Superior temporal gyrus (tissue), 1 donor: ENCODE measurements at regions not wholly inside any gene's neighbourhood (a gene's known extent, or its start where the extent isn't known, plus 50 kb on each side); places are given as distances from the start of the nearest gene placed in this dataset.

Source experiments
- DNase-seq: peaks from one replicate; pipeline ENCODE4 v3.0.0-alpha.2; 2016; ENCODE audit errors: extremely low spot score

GRCh38 chr6:2502998-2503674 lies 247.6 kb downstream of the MYLK4 start:
- no peak for DNase-seq

- no peak for DNase-seq
Observed at GRCh38 chr6:2502096-2502997, 248.4 kb downstream of the MYLK4 start.

DNA sequence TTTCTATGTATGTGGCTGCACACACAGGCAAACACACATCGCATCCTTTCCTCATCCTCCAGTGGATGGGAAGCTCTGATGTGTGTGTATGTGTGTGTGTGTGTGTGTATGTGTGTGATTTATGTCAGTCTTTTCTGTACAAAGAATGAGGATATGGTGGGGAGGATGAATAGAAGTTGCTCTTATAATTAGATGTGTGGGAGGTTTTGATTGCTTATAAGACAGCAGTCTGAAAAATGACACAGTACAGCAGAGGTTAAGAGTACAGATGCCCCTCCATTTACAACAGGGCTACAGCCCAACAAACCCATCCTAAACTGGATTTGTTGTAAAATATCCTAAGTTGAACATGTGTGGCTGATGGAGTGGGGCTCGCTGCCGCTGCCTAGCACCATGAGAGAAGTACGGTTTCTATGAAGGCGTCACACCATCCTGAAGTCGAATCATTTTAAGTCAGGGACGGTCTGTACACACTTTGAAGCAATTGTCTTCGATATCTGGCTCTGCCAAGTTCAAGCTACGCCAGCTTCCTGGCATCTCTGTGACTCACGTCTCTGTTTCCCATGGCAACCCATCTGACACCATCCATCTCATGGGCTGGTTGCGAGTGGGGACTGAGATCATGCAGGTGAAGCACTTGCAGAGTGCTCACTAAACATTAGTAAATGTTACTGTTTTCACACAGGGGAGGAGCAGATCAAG lies 252.6 kb downstream of the MYLK4 start:
- DNase-seq: peak; percentile 22

DNA sequence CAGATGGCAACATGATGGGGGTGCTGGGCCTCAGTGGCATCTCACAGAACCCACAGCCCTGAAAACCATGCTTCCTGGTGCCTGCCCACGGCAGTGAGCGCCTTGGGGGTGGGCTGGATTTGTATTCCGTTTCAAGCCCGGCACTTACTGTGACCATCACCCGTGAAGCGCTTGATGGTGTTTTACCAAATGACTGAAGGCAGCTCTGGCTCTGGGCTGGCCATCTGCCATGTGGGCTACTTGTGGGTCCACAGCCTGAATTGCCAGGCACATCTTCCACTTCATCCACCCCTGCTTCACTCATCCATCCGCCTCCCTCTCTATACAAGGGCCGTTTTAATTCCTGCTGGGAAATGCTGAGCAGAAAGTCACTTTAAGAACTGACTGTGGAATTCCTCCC lies 250.9 kb upstream of the GMDS start:
- DNase-seq: no peak

DNA sequence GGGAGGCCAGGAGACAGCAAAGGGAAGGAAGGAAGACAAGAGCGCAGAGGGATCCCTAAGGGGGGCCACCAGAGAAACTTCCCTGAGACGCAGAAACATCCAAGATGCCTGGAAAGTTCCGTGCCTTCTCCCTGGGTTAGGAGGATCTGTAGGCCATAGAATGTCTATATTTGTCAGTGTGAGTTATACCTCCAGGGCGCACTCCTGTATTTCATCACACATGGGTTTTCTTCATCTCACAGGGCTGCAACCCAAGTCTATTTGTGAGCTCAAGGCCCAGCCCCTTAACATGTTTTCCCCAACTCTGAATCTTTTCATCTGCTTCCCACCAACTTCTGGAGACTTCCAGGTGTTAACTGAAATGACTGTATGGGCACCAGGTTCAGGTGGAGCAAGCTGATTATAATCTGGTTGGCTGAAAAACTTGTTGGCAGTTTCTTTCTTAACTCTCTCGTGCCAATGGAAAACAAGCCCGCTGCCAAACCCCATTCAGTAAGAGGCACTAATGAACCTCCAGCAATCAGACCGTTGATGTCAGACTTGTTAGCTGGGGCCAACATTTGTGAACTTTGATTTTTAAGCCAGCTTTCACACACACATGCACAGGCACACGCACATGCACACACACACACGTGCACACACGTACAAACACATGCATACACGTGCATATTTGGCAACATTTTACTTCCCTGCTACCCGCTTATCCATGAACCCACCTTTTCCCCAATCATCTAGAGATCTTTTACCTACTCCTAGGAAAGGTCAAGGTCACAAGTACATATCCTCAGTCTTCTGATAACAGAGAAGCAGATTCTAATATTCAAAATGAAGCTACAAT lies 247.5 kb upstream of the GMDS start:
- no peak for DNase-seq

DNA sequence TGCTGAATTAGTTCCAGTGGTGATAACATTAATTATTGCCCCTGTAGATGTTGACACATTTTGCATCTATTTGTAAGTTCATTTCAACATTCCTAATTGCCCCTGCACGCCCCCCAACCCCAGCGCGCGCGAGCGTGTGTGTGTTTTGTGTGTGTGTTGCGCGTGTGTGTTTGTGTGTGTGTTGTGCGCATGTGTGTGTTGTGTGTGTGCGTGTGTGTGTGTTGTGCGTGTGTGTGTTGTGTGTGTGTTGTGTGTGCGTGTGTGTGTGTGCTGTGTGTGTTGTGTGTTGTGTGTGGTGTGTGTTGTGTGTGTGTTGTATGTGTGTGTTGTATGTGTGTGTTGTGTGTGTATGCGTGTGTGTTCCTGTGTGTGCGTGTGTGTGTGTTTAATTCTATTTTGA lies 245.7 kb upstream of the GMDS start:
- no peak for DNase-seq

DNA sequence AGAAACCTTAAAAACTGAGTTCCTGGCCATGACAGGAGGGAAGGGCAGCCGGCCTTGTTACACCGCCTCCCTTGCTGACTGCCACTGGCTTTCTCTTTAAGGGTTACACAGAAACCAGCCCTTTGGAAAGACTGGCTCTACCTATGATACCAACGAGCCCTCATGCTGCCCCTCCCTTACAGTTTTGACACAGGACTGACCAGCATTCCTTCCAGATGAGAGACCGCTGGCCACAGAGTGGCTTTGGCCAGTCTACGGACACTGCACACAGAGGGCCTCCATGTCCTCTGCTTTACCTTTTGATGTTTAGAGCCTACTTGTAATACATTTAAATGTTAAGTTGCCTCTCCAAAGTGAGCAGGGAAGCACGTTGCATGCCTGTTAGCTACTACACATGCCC lies 243.2 kb upstream of the GMDS start:
- DNase-seq: no peak

DNA sequence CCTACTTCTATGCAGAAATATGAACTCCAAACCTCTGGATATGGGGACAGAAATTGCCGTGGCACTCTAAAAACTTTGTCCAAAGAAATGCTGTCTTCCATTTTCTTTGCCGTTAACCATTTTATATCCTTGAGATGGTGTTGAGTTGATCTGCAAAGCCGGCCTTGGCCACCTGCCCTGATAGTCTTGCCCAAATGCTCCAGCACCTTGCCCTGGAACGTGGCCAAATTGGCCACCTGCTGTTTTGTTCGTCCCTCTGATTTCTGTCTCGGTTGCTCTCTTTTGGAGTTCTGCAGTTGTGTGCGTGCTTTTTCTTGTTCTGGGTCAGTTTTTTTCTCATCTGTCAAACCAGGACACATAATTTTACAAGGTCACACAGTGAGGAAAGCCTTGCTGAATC lies 239.7 kb upstream of the GMDS start:
- DNase-seq: no peak

GRCh38 chr6:2482773-2483172 lies 237.4 kb upstream of the GMDS start:
- no peak for DNase-seq

DNA sequence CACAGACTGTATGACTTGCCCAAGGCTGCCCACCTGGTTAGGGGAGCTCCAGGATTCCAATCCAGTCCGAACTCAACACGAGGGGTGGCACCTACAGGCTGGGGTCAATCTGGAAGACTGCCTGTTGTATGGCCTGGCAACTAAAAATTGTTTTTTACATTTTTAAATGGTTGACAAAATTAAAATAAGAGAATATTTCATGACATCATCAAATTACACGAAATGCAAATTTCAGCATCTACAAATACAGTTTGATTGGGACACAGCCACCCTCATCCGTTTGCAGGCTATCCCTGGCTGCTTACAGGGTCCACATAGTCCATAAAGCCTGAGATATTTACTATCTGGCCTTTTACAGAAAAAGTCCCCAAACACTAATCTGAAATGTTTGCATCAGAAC lies 235.9 kb upstream of the GMDS start:
- DNase-seq: no peak

DNA sequence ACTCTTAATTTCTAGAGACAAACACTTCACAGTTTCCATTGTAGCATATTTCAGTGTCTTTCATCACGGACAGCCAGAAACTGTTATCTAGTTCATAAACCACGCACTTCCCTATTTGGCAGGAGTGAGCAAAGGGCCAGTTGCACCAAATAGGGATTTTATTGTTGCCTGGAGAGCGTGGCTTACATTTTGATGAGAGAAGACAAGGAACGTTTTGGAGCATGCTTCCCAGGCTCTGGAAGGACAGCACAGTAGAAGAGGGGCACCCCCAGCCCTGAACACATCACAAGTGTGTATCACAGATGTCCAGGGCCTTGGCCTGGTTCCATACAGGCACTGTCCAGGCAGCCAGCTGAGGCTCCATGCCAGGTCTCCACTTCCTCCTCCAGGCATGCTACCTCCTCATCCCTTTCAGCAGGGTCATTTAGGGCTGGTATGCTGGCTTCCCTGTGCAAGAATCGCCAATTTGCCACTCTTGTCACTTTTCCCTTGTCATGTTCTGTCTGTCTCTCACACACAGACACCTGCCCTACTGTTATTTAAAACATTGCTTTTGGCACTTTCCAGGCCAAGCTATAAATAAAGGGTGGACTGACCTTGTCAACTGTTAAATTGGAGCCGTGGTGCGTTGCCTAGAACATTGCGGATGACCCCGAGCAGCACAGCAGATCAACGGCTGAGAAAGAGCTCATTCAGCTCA lies 235.0 kb upstream of the GMDS start:
- DNase-seq: peak; percentile 82

DNA sequence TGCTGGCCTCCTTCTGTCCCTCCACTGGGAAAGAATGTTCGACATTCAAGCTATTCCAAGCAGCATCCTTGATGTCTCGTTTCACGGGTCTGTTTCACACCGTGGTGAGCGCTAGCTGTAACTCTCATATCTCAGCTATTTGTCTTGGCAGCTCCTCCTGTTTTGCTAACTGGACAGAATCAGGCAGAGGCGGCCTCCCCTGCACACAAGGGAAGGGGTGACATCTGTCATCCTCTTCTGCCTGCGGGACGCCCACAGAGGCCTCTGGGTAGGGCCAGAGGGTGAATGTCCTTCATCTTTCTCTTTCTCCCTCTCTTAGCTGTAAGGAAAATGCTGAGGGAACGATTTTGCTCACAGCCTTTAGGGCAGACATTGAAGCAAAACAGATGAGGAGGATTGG lies 232.8 kb upstream of the GMDS start:
- DNase-seq: no peak

- no peak for DNase-seq
Observed at GRCh38 chr6:2477666-2478065, 232.3 kb upstream of the GMDS start.

DNA sequence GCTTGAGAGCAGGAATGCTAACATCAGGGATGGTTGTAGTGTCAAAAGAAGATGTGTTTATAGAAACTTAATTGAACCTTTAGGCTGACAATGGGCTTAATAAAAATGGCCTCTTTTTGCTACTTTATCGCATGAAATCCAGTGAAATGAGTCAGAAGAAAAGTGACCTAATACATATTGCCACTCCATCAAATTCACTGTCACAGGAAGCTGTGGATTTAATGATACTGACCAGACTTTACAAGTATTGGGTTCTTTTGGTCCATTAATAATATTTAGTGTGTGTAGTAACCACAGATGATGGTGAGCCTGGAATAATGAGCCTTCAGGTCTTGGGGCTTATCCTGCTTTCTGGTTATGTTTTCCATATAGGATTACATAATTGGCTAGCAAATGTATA lies 231.8 kb upstream of the GMDS start:
- DNase-seq: no peak

- no peak for DNase-seq
Observed at GRCh38 chr6:2476376-2476775, 231.0 kb upstream of the GMDS start.

DNA sequence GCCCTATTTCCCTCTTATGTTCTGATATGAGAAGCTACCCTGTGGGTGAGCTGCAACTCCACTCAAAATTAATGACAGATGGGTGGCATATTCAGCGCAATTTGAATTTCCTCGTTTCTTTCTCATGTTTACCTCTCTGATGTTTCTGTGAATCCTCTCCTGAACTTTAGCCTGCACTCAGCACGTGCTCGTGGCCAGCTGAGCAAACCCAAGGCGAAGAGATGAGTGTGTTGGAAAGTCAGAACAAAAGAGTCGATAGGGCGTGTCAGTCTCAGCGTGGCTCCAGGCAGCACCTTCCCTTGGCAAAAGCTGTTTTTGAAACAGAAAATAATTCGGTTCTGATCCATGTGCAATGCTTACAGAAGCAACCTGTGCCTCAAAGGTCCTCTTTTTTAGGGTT lies 226.1 kb upstream of the GMDS start:
- no peak for DNase-seq

GRCh38 chr6:2469428-2469827 lies 224.0 kb upstream of the GMDS start:
- DNase-seq: no peak

GRCh38 chr6:2468601-2468955 lies 223.2 kb upstream of the GMDS start:
- no peak for DNase-seq

DNA sequence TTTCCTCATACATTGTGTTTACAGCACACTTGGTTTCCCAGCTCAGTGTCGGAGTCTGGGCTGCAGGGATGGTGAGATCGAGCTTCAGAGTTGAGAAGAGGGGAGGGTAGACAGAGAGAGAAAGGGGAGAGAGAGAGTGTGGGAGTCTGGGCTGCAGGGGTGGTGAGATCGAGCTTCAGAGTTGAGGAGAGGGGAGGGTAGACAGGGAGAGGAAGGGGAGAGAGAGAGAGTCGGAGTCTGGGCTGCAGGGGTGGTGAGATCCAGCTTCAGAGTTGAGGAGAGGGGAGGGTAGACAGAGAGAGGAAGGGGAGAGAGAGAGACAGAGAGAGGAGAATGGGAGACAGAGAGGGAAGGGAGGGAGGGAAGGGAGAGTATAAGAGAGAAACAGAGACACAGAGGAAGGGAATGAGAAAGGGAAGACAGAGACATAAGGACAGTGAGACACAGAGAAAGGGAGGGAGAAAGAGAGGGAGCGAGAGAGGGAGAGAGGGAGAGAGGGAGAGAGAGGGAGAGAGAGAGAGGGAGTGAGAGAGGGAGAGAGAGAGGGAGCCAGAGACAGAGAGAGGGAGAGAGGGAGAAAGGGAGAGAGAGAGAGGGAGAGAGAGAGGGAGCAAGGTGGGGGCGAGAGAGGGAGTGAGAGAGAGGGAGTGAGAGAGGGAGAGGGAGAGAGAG lies 222.7 kb upstream of the GMDS start:
- no peak for DNase-seq

DNA sequence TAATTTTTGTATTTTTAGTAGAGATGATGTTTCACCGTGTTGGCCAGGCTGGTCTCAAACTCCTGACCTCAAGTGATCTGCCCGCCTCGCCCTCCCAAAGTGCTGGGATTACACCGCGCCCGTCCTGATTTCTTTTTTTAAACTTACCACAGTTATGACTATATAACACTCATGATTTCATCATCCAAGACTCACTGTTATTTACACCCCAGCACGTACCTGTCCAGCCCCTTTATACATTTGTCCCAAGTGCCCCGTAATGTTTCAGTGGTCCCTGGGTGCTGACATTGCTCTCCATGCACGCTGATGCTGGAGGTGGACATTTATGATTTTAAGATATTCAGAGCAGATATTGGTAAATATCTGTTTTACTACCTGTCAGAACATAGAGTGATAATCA lies 219.9 kb upstream of the GMDS start:
- DNase-seq: no peak

DNA sequence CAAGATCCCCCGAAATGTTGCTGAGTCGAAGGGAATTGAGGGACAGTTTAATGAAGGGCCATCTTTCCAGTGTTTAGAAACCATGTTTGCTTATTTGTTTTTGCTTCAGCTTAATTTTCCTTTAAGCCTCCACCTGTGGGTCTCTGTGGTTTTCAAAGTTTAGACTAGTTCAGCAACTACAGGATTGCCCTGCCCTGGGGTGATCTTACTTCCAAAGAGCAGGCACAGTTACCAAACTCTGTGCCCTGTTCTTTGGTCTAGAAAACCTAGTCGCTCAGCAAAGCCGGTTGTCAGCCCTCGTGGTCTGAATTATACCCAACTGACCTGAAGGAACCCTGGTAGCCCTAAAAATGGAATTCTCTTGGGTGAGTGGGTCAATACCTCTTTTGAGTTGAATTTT lies 219.2 kb upstream of the GMDS start:
- DNase-seq: no peak
